Calu3 (cell line): ENCODE measurements at regions not wholly inside any gene's neighbourhood (a gene's known extent, or its start where the extent isn't known, plus 50 kb on each side); places are given as distances from the start of the nearest gene placed in this dataset.

Experiments
- BruUV-seq: library from RNA; stranded (reverse); fragments of 400-500 nt; replicated peaks from 2 replicates; lab custom pipeline; 2021; lab: Mats Ljungman, UMichigan
- CTCF ChIA-PET: fragments of 300-600 bp; sonication (Branson Sonifier 250); formaldehyde crosslinking; loops from one replicate; lab custom pipeline; 2022; ENCODE audit warnings: antibody characterized with exemption; lab: Charles Lee
- DNase-seq: peaks from one replicate; pipeline ENCODE4 v3.0.0; 2022
- H3K27ac Mint-ChIP-seq: one replicate; pipeline ENCODE4 v1.8.0; 2022; ENCODE audit warnings: mixed read lengths; ENCODE audit not compliant: unreplicated experiment
- H3K27me3 Mint-ChIP-seq: one replicate; pipeline ENCODE4 v1.8.0; 2022; ENCODE audit warnings: mixed read lengths; ENCODE audit not compliant: unreplicated experiment
- H3K36me3 Mint-ChIP-seq: one replicate; pipeline ENCODE4 v1.8.0; 2022; ENCODE audit warnings: mild to moderate bottlenecking, moderate library complexity, mixed read lengths; ENCODE audit not compliant: insufficient read depth, unreplicated experiment
- H3K4me1 Mint-ChIP-seq: one replicate; pipeline ENCODE4 v1.8.0; 2022; ENCODE audit warnings: mild to moderate bottlenecking, low read depth, mixed read lengths; ENCODE audit not compliant: unreplicated experiment
- H3K4me3 Mint-ChIP-seq: one replicate; pipeline ENCODE4 v1.8.0; 2022; ENCODE audit warnings: mild to moderate bottlenecking, low read depth, moderate library complexity, mixed read lengths; ENCODE audit not compliant: unreplicated experiment
- H3K9me3 Mint-ChIP-seq: one replicate; pipeline ENCODE4 v1.8.0; 2022; ENCODE audit warnings: low read depth, mixed read lengths; ENCODE audit not compliant: unreplicated experiment
- intact Hi-C: fragments of 100-400 bp; cut with micrococcal nuclease; formaldehyde crosslinking; loops from one replicate; pipeline ENCODE4 v1.10.0; 2022; ENCODE audit not compliant: unreplicated experiment
- TF ChIP-seq, protein P1 (sequence below): fragments of 200-600 bp; IDR thresholded peaks from one replicate; pipeline ENCODE4 v1.8.0; 2022; ENCODE audit warnings: antibody characterized with exemption; ENCODE audit not compliant: unreplicated experiment

DNA sequence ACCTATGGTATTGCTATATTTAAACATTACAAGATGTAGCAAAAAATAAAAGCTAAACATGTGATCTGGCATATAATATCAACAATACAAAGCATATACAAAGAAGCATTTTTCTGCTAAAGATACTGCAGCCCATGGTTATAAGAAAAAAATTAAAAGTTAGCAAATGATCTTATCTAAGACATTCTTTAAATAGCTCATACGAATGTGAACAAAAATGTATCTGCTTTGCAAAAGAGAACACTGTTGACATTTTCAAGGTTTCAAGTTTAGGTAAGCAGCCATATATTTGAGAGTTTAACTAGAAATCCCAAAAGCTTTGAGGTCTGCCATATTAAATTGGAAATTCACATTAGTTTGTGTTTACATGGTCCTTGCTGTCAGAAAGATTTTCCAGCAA lies 301.0 kb upstream of the SLC39A10 start:
- no peaks in the 10 kb centered on the region for H3K27me3 Mint-ChIP-seq
- CTCF ChIA-PET, result interaction anchor here (1.4 kb wide), 1 partner anchor 14 kb away, joined by 3 read pairs; no protein-coding TSS in a partner anchor
- BruUV-seq, result no TSS peak
- no peak overlapping the region for H3K4me3 Mint-ChIP-seq
- H3K9me3 Mint-ChIP-seq, result peaks cover 6% of the 10 kb centered on the region
- peaks cover 27% of the 10 kb centered on the region for H3K4me1 Mint-ChIP-seq
- TF ChIP-seq, protein P1, sequence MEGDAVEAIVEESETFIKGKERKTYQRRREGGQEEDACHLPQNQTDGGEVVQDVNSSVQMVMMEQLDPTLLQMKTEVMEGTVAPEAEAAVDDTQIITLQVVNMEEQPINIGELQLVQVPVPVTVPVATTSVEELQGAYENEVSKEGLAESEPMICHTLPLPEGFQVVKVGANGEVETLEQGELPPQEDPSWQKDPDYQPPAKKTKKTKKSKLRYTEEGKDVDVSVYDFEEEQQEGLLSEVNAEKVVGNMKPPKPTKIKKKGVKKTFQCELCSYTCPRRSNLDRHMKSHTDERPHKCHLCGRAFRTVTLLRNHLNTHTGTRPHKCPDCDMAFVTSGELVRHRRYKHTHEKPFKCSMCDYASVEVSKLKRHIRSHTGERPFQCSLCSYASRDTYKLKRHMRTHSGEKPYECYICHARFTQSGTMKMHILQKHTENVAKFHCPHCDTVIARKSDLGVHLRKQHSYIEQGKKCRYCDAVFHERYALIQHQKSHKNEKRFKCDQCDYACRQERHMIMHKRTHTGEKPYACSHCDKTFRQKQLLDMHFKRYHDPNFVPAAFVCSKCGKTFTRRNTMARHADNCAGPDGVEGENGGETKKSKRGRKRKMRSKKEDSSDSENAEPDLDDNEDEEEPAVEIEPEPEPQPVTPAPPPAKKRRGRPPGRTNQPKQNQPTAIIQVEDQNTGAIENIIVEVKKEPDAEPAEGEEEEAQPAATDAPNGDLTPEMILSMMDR, result no peak
- H3K27ac Mint-ChIP-seq, result no peak overlapping the region
- intact Hi-C loops, result no loop called here
- no peak for DNase-seq
- H3K36me3 Mint-ChIP-seq, result no peaks in the 10 kb centered on the region

DNA sequence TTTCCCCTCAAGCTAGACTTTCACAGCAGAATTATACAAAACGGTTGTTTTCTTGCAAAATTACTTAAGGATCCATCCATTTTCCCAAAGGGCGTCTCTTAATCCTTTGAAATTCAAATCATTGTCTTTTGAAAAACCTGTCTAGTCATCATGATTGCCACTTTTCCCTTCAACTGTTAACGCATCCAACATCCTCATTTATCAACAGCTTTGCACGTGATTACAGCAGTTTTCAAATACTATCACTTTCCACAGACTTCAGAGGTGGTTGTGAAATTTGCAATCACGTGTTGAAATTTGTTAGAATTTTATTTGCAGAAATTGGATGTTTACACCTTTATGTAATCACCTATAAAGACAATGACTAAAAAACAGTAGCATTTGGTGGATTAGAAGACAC lies 304.4 kb upstream of the SLC39A10 start:
- CTCF ChIA-PET, result no interaction called here
- no peak for DNase-seq
- H3K27ac Mint-ChIP-seq, result no peak overlapping the region
- no peaks in the 10 kb centered on the region for H3K36me3 Mint-ChIP-seq
- peaks cover 10% of the 10 kb centered on the region for H3K9me3 Mint-ChIP-seq
- no peaks in the 10 kb centered on the region for H3K27me3 Mint-ChIP-seq
- intact Hi-C loops, result no loop called here
- H3K4me1 Mint-ChIP-seq, result no peaks in the 10 kb centered on the region
- no TSS peak for BruUV-seq
- TF ChIP-seq, protein P1, result no peak
- no peak overlapping the region for H3K4me3 Mint-ChIP-seq

DNA sequence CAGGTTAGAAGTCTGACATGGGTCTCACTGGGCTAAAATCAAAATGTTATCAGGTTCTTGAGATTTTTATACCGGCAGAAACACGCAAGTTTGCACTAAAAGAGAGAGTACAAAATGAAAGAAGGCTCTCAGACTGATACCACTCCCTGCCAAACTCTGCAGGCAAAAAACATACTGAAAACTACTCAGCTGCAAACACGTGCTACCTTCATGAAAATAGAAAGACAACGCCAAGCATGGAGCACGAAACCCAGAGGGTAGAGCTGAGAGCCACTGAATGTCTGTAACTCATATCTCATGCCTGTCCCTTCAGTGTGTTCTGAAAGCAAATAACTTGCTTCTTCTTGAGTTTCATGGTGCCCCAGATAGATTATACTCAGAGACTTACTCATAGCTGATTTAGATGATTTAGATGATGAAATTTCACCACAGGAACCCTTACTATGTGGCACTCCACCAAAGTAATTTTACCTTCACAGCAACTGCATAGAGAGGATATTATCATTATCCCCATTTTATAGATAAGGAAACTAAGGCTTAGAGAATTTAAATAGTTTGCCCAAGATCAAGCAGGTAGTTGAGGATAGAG lies 313.0 kb upstream of the SLC39A10 start:
- no TSS peak for BruUV-seq
- DNase-seq, result no peak
- Mint-ChIP-seq H3K9me3 (peaks cover 3% of the 10 kb centered on the region), H3K4me3 (no peak overlapping the region), H3K27ac (no peak overlapping the region), H3K4me1 (peaks cover 8% of the 10 kb centered on the region), H3K36me3 (no peaks in the 10 kb centered on the region), H3K27me3 (no peaks in the 10 kb centered on the region)
- CTCF ChIA-PET, result no interaction called here
- TF ChIP-seq, protein P1, result no peak
- intact Hi-C loops, result no loop called here

DNA sequence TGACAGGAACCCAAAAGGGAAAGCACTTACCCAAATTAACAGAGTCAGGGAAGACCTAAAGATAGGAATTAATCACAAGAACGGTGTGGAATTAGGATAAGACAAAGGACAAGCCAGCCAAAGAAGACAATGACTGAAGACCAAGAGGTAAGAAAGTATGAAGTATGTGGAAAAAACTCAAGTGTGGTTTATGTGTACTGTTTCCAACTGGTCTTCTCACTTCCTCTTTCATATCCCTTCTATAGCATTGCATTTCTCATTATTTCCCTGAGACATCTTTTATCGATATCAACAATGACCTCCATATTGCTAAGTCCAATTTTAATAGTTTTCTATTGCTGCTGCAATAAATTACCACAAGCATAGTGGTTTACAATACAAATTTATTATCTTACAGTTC lies 313.5 kb upstream of the SLC39A10 start:
- intact Hi-C loops, result no loop called here
- BruUV-seq, result no TSS peak
- no peak overlapping the region for H3K4me3 Mint-ChIP-seq

More for the DNA sequence above, 313.5 kb upstream of the SLC39A10 start:
- no peak for DNase-seq
- Mint-ChIP-seq H3K36me3 (no peaks in the 10 kb centered on the region), H3K27me3 (no peaks in the 10 kb centered on the region), H3K4me1 (peaks cover 8% of the 10 kb centered on the region), H3K9me3 (peaks cover under 1% of the 10 kb centered on the region), H3K27ac (no peak overlapping the region)
- CTCF ChIA-PET, result no interaction called here
- TF ChIP-seq, protein P1, result no peak
